AG04449 (cell line): ENCODE measurements at regions not wholly inside any gene's neighbourhood (a gene's known extent, or its start where the extent isn't known, plus 50 kb on each side); places are given as distances from the start of the nearest gene placed in this dataset.

ENCODE experiments used
- CTCF ChIA-PET: fragments of 350-600 bp; formaldehyde crosslinking; extraction: SDS; loops from one replicate; lab custom pipeline; 2021; ENCODE audit warnings: antibody characterized with exemption; lab: Yijun Ruan, JAX
- POLR2A ChIA-PET: fragments of 400-600, 350-600 bp; formaldehyde crosslinking; extraction: SDS; loops from one replicate; lab custom pipeline; 2020; ENCODE audit warnings: antibody characterized with exemption, inconsistent platforms; lab: Yijun Ruan, JAX
- DNase-seq: peaks from one replicate; pipeline ENCODE4 v3.0.0-alpha.2; 2010; ENCODE audit warnings: low read depth, low spot score
- H3K4me3 ChIP-seq: 2 replicates; pipeline ENCODE4 v1.5.1; 2011; ENCODE audit warnings: low read depth, mild to moderate bottlenecking, control low read depth, low read length
- CTCF ChIP-seq: IDR thresholded peaks from one replicate; pipeline ENCODE4 v1.5.1; 2011; ENCODE audit warnings: mild to moderate bottlenecking, moderate library complexity, low read length, control low read depth, inconsistent platforms; ENCODE audit not compliant: insufficient read depth; ENCODE audit errors: missing control alignments

- CTCF ChIA-PET: interaction anchor here (0.8 to 2.7 kb wide), 3 partner anchors 9 to 19 kb away, joined by 3 to 16 read pairs (median 3); no protein-coding TSS in a partner anchor
- TF ChIP-seq CTCF: peak; percentile 49
- POLR2A ChIA-PET: no interaction called here
- peak overlapping the region; percentile 18; the same call in 1 of the 2 replicates for H3K4me3 ChIP-seq
- DNase-seq: no peak
Measured at GRCh38 chr15:31974855-31975829, 55.2 kb upstream of the CHRNA7 start.

GRCh38 chr15:31975830-31976229 is 54.5 kb upstream of the CHRNA7 start:
- H3K4me3 ChIP-seq: no peak overlapping the region
- POLR2A ChIA-PET: no interaction called here
- TF ChIP-seq CTCF: no peak
- CTCF ChIA-PET: interaction anchor here (1.0 to 3.2 kb wide), 4 partner anchors 8 to 487 kb away, joined by 3 to 26 read pairs (median 10); no protein-coding TSS in a partner anchor
- DNase-seq: no peak

GRCh38 chr15:31977138-31977537 is 53.2 kb upstream of the CHRNA7 start:
- no peak for TF ChIP-seq CTCF
- H3K4me3 ChIP-seq: no peak overlapping the region
- POLR2A ChIA-PET: no interaction called here
- CTCF ChIA-PET: interaction anchor here (1.1 to 3.2 kb wide), 8 partner anchors 9 to 488 kb away, joined by 3 to 26 read pairs (median 6); no protein-coding TSS in a partner anchor
- DNase-seq: no peak

GRCh38 chr15:31977812-31978661 is 52.3 kb upstream of the CHRNA7 start:
- POLR2A ChIA-PET: no interaction called here
- no peak overlapping the region for H3K4me3 ChIP-seq
- CTCF ChIA-PET: interaction anchor here (1.1 to 3.2 kb wide), 8 partner anchors 8 to 46 kb away, joined by 3 to 26 read pairs (median 6); no protein-coding TSS in a partner anchor
- no peak for DNase-seq
- TF ChIP-seq CTCF: peak; percentile 93
